ENCODE measurements at regions not wholly inside any gene's neighbourhood (a gene's known extent, or its start where the extent isn't known, plus 50 kb on each side); places are given as distances from the start of the nearest gene placed in this dataset.

- TF ChIP-seq CTCF (IDR thresholded peaks at IDR 0.05; ENCODE audit: unreplicated experiment in 3 of 3), result no peak
- Mint-ChIP-seq H3K9me3 (no peaks in the 10 kb centered on the region), H3K27ac (no peak overlapping the region), H3K36me3 (ENCODE audit: low read depth) (no peaks in the 10 kb centered on the region), H3K4me3 (no peak overlapping the region), H3K27me3 (ENCODE audit: low read depth) (peaks cover 13% of the 10 kb centered on the region), H3K4me1 (peaks cover 9% of the 10 kb centered on the region)
Measured at GRCh38 chr2:239726631-239727181, 298.4 kb downstream of the NDUFA10 start.

GRCh38 chr2:239726091-239726591, 299.0 kb downstream of the NDUFA10 start:
- Mint-ChIP-seq H3K36me3 (ENCODE audit: low read depth) (no peaks in the 10 kb centered on the region), H3K4me1 (peaks cover 9% of the 10 kb centered on the region), H3K4me3 (no peak overlapping the region), H3K9me3 (no peaks in the 10 kb centered on the region), H3K27ac (no peak overlapping the region), H3K27me3 (ENCODE audit: low read depth) (peaks cover 13% of the 10 kb centered on the region)
- no peak for TF ChIP-seq CTCF (IDR thresholded peaks at IDR 0.05; ENCODE audit: unreplicated experiment in 3 of 3)

- H3K4me3 Mint-ChIP-seq, result no peak overlapping the region
- H3K27ac Mint-ChIP-seq, result no peak overlapping the region
- H3K36me3 Mint-ChIP-seq (ENCODE audit: low read depth), result no peaks in the 10 kb centered on the region
- H3K27me3 Mint-ChIP-seq (ENCODE audit: low read depth), result peaks cover 13% of the 10 kb centered on the region
- no peaks in the 10 kb centered on the region for H3K9me3 Mint-ChIP-seq
- peaks cover 9% of the 10 kb centered on the region for H3K4me1 Mint-ChIP-seq
- no peak for TF ChIP-seq CTCF (IDR thresholded peaks at IDR 0.05; ENCODE audit: unreplicated experiment in 3 of 3)
Measured at GRCh38 chr2:239725551-239725890, 299.6 kb downstream of the NDUFA10 start.

GRCh38 chr2:239724851-239725550, 300.1 kb downstream of the NDUFA10 start:
- H3K27ac Mint-ChIP-seq, result no peak overlapping the region
- H3K4me1 Mint-ChIP-seq, result peaks cover 9% of the 10 kb centered on the region
- TF ChIP-seq CTCF (IDR thresholded peaks at IDR 0.05; ENCODE audit: unreplicated experiment in 3 of 3), result no peak
- no peak overlapping the region for H3K4me3 Mint-ChIP-seq
- H3K27me3 Mint-ChIP-seq (ENCODE audit: low read depth), result peaks cover 13% of the 10 kb centered on the region
- no peaks in the 10 kb centered on the region for H3K36me3 Mint-ChIP-seq (ENCODE audit: low read depth)
- H3K9me3 Mint-ChIP-seq, result no peaks in the 10 kb centered on the region

- H3K27ac Mint-ChIP-seq, result no peak overlapping the region
Measured at GRCh38 chr2:239724194-239724849, 300.8 kb downstream of the NDUFA10 start.

More at GRCh38 chr2:239724194-239724849, 300.8 kb downstream of the NDUFA10 start:
- no peak for TF ChIP-seq CTCF (IDR thresholded peaks at IDR 0.05; ENCODE audit: unreplicated experiment in 3 of 3)
- Mint-ChIP-seq H3K36me3 (ENCODE audit: low read depth) (no peaks in the 10 kb centered on the region), H3K4me3 (no peak overlapping the region), H3K27me3 (ENCODE audit: low read depth) (peaks cover 13% of the 10 kb centered on the region), H3K9me3 (no peaks in the 10 kb centered on the region), H3K4me1 (peaks cover 9% of the 10 kb centered on the region)

Measured in nephron (organoid).